Spleen (tissue), 7 donors: ENCODE measurements at regions not wholly inside any gene's neighbourhood (a gene's known extent, or its start where the extent isn't known, plus 50 kb on each side); places are given as distances from the start of the nearest gene placed in this dataset.

ENCODE experiments used
- CTCF ChIP-seq, 11 experiments: fragments of 200-600 bp in 7 of 11; fragments of 450-650 bp in 4 of 11; sonication (generic) in 4 of 11; IDR thresholded peaks in 8 of 11; conservative IDR thresholded peaks in 3 of 11; 1 replicate in 7 of 11; 2 replicates in 4 of 11; pipeline versions ENCODE4 v1.4.0 to v1.8.0; 2016 to 2021; ENCODE audit warnings: antibody characterized with exemption in 11 of 11, inconsistent platforms in 4 of 11, mild to moderate bottlenecking in 1 of 11
- POLR2A ChIP-seq, 3 donors: fragments of 450-650 bp; IDR thresholded peaks; one replicate each; pipeline ENCODE4 v1.5.1; 2017; ENCODE audit warnings: antibody characterized with exemption in 3 of 3, mild to moderate bottlenecking in 1 of 3
- POLR2AphosphoS5 ChIP-seq, 3 donors: sonication (generic); formaldehyde crosslinking; IDR thresholded peaks; one replicate each; pipeline ENCODE4 v1.5.1; 2017; ENCODE audit warnings: antibody characterized with exemption in 3 of 3
- donor health status: DM: no; HTN: no; CAD: no; lungs with moderate emphysema.
- donor health status: DM: no; HTN: no; CAD: no.
- donor health status: DM: no; HTN: no; CAD: no.

- no peak for TF ChIP-seq POLR2A (IDR thresholded peaks at IDR 0.05)
- TF ChIP-seq CTCF (IDR thresholded peaks at IDR 0.05 in 8 of 11, conservative IDR thresholded peaks at IDR 0.05 in 3 of 11) = no peak
- TF ChIP-seq POLR2AphosphoS5 (IDR thresholded peaks at IDR 0.05) = no peak
Measured at GRCh38 chr13:83077499-83077898, 804.8 kb downstream of the SLITRK1 start.
